ENCODE measurements at regions not wholly inside any gene's neighbourhood (a gene's known extent, or its start where the extent isn't known, plus 50 kb on each side); places are given as distances from the start of the nearest gene placed in this dataset.

DNA sequence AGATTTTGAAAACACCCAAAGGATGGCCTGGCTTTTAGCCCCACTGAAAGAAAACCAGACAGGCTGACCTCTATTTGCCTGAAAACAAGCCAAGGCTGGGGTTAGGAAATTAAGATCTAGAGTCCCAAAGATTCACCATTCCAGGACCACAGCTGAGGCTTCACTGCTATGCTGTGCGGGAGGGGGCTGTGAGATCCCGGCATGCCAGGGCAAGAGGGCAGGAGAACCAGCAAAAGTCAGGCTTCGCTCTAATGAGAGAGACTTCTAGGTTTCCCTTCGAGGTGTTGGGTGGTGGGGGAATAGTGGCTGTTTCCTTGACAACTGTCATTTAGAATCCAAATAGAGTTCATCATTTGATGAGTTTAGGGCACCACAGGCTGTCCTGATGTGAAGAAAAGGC, 152.9 kb upstream of the NFIB start:
- DNase-seq: no peak

DNA sequence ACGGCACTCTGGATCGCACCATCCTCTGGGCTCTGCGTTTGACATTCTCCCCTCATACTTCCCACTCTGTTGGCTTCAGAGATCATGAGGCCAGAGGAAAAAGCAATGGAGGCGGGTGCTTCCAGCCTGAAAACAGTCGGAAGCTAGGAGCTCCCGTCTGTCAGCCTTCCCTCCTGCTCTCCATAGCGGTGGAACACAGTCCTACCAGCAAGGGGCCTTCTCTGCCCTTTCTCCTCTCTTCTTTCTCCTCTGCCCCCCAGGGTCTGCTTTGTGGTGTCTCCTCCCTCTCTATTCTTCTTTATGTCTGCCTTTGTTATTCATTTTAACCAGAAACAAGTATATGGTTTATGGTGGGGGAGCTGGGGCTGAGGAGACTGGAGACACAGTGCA, 152.5 kb upstream of the NFIB start:
- DNase-seq: no peak

DNA sequence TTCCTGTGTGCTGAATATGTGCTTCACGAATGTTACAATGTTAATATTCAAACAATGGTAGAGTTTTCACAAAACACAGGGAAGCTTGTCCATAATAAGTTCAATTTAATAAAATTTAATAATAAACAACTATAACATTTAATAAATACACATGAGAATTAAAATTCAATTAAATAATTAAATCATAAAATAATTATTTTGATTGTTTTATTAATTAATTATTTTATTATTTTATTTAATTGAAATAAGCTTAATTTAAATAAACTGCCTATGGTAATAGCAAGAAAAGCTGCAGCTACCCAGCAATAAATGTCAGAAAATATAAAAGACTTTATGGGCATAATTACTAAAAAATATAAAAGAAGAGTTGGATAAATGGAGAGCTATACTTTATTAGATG, 149.0 kb upstream of the NFIB start:
- DNase-seq: no peak

DNA sequence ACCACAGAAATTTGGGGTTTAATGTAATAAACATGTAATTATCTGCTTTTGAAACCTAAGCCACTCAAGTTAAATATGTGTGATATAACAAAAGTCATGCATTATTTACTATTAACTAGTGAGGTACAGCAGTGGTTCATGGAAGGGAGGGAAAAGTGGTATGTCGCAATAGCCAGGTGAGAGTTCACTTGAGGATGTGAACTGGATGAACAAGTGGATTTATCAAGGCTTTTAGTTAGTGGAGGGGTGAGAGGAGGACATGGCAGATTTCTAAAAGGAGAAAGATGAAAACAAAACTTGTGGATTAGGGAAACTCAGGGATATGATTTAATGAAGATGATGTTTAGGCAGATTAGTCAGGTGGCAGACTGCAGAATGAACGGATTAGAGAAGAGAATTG, 141.3 kb upstream of the NFIB start:
- no peak for DNase-seq

DNA sequence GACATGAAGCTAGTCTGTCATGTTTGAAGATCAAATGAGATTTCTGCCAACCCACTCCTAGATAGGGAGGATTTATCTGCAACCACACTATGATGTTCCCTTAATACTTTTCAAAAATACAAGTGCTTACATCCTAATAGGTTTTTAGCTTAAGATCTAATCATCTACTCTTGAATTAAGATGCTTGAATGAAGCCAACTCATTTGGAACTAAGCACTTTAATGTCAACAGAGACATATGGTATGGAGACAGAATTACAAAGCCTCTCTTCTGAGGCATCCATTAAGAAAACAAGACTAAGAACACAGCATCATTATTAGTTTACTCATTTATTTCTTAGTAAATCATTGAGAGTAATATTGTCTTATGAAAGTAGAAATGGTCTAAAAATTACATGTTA, 139.3 kb upstream of the NFIB start:
- no peak for DNase-seq

DNA sequence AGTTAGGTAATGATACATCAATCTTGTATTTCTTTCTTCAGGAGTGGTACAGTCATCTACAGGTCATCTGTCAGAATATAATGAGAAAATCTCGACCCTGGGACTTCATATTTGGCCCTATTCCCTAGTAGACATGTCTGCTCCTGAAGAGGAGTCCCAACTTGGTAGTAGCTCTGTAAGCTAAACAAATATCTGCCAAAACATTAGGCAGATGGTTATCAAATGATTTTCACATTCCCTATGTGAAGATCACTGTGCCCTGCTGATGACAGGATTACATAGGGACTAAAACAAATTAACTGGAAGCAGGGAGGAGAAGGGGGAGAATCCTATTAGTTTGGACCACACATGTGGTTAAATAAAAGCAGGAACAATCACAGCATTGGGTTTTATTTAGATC, 138.6 kb upstream of the NFIB start:
- DNase-seq: no peak

DNA sequence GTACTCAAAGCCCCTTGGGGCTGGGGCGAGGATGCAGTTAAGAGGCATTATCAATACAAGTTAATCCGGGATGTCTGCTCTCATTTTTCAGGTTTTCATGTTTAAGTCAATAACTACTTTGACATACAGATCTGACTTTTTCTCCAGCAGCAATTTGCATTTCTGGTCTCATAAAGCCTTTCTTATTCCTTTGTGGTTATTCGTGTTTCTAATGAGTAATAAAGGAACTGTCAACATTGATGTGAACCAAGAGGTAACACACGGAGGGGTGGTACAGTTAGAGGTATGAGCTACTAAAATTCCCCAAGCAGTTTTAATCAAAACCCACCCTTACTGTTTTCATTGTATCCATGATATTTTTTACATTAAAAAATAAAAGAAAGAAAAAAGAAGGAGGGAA, 138.0 kb upstream of the NFIB start:
- DNase-seq: no peak

DNA sequence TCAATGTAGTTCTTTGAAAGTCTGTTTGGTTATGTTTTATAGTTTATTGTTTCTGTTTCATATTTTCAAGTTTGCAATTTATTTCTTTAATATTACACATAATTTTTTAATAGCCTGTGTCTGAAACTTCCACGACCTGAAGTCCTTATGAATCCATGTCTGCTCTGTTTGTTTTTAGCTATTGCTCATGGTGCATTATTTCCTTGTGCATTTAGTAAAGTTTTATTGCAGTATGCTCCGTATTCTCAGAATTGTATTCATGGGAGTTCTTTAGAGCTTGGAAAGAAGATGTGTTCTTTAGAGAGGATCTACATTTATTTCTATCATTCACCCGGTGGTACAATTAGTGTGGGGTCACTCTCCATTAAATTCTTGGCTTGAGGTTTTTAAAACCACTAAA, 133.2 kb upstream of the NFIB start:
- DNase-seq: no peak

DNA sequence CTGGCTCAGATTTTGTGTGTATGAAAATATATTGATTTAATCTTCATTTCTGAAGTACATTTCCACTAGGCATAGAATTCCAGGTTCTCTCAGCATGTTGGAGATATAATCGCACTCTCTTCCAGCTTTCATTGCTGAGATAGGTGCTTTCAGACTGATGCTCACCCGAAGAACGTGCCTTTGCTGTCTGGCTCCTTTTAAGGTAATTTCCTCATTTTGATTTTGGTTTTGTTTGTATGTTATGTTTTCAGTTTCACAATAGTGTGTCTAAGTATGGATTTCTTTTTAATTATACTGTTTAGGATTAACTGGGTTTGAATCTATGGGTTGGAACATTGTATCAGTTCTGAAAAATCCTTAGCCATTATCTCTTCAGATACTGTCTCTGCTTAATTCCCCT, 132.0 kb upstream of the NFIB start:
- no peak for DNase-seq

DNA sequence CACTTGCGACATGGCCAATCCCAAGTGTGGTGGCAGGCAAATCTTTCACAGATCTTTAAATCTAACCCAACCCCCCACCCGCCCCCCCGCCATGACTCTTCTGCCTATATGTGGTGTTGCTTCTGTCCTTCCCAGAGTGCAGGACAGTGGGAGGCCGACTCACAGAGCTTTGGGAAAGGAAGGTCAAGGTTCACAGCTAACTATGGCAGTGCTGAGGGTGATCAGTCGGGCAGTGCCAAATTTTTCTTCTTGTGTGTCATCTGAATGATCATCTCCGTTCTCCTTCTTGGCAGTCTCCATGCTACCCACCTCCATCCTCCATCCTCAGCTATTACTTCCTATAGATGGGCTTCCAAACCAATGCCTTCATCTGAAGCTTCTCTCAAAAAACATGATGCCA, 129.0 kb upstream of the NFIB start:
- no peak for DNase-seq

DNA sequence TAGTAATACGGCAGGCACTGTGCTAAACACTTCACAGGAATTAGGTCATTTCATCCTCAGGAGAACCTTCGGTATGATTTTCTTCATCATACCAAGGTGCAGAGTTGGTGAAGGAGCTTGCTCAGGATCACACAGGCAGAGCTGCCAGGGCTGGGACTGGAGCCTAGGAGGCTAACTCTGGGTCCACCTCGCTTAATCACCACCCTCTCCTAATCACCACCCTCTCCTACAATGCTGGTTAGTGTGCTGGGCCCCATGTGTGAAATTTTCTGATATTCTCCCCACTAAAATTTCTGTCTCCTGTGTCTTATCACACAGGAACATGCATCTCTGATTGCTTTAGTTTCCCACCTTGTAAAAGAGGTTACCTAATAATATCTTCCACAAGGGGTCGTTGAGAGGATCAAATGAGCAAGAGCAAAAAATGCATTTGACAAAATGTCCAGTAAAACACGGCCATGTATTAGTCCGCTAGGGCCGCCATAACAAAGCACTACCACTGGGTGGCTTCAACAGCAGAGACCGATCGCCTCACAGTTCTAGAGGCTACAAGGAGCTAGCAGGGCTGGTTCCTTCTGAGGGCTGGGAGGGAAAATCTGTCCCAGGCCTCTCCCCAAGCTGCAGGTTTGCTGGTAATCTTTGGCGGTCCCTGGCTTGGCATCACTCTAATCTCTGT, 128.2 kb upstream of the NFIB start:
- no peak for DNase-seq

DNA sequence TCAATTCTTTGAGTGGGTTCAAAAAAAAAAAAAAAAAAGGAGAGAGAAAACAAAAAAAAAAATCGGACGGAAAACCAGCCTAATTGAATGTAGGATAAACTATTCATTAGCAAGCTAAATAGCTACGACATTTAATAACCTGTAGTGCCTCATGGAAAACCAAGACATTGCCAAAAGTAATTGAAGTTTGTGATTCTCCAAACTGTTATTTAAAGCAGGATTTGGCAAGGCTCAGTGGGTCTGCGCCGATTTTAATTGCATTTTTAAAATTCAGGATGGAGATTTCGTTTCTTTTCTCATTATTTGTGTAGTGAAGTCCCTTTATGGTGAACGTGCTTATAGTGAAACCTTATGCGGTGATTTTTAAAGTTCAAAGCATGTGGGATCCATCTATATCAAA, 127.2 kb upstream of the NFIB start:
- no peak for DNase-seq

DNA sequence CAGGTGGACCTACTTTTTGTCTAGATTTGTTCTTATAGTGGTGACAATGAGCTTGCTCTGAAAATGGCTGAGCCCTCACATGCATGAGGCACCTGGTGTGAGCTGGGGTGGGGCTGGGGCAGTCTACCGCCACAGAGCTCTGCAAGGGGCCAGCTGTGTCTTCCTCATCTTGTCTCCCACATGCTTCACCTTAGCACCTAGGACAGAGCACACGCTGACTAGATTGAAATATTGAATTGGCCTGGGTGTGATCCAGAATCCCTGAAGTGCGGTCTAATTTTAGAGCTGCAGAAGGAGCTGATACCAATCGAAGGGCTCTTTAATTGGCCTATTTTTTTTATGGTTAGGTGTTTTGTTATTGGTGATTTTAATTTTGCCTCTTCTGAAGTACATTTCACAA, 126.1 kb upstream of the NFIB start:
- no peak for DNase-seq

DNA sequence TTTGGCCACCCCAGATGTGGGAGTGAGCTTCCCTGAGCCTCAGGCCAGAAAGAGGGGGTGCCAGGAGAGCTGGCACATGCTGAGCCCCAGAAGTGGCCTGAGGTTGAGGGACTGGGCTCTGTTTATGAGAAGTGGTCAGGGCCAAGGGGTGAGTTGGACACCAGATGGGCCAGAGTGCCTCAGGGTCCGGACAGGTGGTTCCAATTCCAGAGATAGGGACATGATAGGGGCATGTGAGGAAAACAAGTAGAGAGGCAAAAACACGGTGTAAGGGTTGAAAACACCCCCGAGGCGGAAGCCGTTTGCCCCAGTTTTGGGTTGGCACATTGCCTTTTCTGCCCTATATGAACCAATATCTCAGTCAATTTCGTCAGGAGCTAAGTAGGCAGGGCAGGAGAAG, 125.6 kb upstream of the NFIB start:
- no peak for DNase-seq

DNA sequence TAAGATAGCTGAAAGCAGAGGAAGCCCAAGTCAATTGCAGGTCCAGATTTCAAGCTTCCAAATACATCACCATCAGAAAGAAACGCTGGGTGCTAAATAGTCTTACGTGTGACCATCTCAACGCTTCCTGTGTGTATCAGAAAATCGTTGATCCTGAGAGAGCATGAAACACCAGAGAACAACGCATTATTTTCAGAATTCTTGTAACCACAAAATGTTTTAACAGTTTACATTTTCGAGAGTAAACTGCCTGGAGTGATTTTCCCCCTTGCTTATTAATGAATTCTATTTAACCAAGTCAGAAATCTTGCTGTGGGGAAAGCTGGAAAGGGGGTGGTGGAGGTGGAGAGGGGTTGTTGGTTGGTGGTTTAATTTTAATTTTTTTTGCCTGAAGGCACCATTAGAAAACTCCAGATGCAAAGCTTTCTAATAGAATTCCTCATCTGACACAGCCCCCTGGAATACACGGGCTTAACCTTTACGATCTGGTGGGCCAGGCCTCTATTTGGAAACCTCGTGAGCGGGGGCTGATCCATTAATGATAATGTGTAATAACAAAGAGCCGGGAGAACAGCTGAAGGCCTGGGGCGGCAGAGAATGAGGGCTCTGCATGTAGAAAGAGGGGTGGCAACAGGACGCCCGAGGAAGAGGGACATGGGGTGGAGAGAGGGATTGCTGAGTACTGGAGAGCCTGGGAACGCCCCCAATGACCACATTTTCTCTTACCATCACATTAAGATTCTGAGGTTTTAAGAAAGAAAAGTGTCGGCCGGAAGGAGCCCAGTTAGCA, 124.5 kb upstream of the NFIB start:
- DNase-seq: no peak

DNA sequence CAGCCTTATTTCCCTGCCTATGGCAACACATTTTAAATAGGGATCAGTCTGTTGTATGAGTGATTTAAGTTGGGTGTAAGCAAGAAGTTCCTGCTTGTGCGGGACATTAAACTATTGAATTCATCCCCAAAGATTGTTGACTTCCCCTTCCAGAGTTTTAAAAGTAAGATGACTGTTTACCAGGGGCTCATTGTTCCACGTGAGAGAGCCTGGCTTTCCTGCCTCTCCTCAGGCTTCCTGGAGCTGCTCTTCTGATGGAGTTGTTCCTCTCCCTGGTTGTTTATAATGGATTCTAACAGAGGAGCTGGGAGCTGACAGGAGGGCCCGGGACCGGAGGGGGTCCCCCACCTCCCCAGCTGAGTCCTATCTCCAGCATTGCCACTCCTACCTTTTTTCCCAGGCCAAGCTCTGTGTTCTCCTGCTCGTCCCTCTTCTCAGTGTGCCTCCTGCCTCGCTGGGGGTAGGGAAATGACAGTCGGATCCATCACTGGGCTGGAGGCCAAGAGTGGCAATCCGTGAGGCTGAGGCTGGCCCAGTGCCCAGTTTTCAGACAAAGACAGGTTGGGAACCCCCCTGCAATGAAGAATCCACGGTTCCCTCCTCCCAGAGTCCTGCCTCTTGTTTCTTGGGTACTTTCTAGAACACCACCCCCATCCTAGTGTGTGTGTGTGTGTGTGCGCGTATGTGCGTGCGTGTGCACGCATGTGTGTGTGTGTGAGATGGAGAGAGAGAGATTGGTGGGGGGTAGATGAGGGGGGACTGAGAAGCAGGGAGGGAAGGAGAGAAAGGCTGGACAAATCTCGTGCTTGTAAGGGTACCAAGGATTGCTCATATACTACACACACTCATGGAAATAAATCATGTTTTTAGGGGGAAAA, 123.7 kb upstream of the NFIB start:
- DNase-seq: no peak

DNA sequence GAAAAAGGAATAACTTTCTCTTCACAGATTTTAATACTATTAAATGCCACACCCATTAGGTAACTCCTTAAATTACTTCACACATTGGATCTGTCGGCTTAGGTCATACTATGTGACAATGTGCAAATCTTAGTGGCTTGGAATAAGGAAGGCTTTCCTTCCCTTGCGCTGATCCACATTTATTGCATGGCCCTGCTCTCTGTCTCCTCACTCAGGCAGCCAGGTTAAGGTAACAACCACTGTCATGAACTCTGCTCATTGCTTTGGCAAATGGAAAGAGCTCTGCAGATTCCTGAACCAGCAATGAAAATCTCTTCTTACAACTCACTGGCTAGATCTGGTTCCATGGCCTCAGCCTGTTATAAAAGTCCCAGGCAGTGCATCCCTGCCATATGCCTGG, 121.9 kb upstream of the NFIB start:
- DNase-seq: no peak

DNA sequence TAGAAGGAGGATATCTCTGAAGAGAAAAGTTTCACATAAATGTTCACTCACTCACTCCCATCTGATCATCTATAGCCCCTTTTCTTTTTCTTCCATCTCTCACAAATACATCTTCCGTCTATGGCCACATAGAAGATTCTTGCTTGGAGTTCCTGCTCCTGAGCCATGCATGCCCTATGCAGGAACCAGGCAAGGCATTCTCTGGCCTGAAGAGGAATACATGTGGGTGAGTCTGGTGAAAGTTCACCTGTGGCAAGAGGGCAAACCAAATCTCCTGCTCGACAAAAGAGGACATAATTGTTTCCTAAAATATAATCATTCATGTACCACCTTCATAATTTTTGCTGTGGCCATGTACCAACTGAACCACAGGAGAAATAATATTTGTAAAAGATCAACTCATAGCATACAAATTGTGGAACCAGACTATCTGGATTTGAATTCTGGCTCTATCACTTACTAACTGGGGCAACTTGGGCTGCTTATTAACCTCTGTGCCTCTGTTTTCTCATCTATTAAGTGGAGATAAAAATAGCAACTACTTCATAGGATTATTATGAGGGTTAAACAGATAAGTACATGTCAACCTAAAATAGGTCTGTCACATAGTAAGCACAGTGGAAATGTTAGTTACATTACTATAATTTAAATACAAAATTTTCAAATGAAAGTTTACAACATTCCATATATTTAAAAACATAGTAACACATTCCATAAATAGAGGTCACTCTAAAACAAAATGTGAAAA, 121.2 kb upstream of the NFIB start:
- no peak for DNase-seq

DNA sequence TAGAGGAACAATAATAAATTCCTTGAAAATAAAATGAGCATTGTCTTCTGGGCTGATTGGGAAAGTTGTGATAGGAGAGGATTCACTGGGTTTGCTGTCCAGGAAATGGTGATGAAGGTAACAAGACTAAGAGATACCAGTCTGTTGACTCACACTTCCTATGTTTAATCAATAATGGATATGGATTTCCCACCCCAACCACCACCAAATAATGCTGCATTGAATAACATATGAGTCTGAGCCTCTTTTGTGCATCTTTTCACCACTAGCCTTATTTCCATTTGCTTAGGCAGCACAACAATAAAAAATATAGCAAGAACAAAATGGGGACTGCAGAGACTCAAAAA, 120.2 kb upstream of the NFIB start:
- no peak for DNase-seq

DNA sequence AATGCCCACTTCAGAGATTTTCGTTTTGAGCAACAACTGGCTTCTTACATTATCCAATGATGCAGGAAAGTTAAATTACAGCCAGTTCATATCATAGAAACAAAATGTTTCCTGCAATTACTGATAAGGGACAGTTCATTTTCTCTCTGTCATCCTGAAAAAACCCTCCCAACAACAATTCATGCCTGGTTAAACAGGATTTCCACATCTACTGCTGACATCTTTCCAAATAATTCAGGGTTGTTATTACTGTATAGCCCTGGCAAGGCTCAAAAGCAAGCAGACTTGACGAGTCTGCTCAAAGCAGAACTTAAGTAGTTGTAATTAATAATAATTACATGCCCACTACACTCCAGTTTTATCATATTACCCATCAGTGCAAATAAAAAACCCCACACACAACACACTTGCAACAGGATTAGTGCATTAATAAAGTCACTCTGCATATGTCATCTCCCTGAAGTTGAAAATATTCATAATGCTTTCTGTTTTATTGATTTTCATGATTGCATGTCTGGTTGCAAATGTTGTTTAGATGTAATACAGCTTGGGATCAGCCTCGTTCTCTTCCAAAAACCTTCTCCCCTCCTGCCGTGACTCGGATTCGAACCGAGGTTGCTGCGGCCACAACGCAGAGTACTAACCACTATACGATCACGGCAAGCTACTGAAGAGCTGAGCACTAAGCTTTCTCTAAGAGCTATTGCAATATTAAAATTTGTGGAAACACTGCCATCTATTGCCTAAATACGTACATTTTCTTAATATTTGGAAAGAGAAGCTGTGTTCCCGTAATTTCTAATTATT, 119.6 kb upstream of the NFIB start:
- peak; percentile 7 to 18 for DNase-seq

DNA sequence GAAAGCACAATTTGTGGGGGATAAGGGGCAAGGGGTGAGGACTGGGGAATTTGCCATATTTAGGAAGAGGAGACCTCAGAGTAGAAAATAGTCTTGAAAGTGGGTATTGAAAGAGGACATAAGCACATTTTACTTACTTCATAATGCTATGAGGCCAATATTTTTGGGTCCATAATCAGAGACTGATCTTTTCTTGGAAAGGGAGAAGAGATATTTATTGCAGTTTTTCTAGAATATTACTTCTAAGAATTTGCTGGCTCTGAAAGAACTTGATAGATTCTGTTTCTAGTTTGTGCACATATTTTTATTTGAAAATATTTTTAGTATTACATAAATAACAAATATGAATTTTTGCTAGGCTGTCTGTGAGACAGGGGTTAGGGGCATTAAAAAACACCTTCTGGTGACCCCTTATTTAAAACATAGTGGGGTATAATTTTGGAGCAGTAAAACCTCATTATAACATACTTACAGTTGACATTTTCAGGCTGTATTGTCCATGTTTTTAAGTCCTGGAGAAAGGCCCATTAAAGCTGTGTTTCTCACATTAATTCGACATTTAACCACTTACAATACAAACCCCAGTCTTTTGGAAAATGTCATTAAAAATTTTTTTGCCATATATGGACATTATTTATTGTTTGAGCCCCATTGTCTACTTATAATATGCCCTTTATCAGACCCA, 118.9 kb upstream of the NFIB start:
- no peak for DNase-seq
